H1 (cell line): ENCODE measurements at regions not wholly inside any gene's neighbourhood (a gene's known extent, or its start where the extent isn't known, plus 50 kb on each side); places are given as distances from the start of the nearest gene placed in this dataset.

ENCODE experiments used
- EZH2 ChIP-seq: fragments of 200-600 bp; sonication (generic); IDR thresholded peaks from 2 replicates; pipeline ENCODE4 v1.7.1; 2012; ENCODE audit warnings: low read depth, mild to moderate bottlenecking, moderate library complexity, low read length, inconsistent platforms; ENCODE audit not compliant: severe bottlenecking
- GABPA ChIP-seq: IDR thresholded peaks from 2 replicates; pipeline ENCODE4 v1.6.1; 2011; ENCODE audit warnings: mild to moderate bottlenecking, low read length, moderate library complexity, borderline replicate concordance; ENCODE audit not compliant: insufficient read depth
- POLR2A ChIP-seq, 2 experiments: IDR thresholded peaks; 1 replicate in 1 of 2; 2 replicates in 1 of 2; pipeline ENCODE4 v1.6.1; 2011; ENCODE audit warnings: low read depth in 2 of 2, low read length in 2 of 2, mild to moderate bottlenecking in 2 of 2; ENCODE audit errors: control extremely low read depth in 1 of 2
- POLR2AphosphoS5 ChIP-seq: IDR thresholded peaks from 2 replicates; pipeline ENCODE4 v1.6.1; 2011; ENCODE audit warnings: low read depth, low read length
- RBBP5 ChIP-seq: IDR thresholded peaks from 2 replicates; pipeline ENCODE4 v1.7.1; 2012; ENCODE audit warnings: low read depth, mild to moderate bottlenecking, inconsistent platforms, low read length, moderate library complexity, borderline replicate concordance
- RXRA ChIP-seq: IDR thresholded peaks from 2 replicates; pipeline ENCODE4 v1.6.1; 2011; ENCODE audit warnings: low read depth, mild to moderate bottlenecking, low read length, moderate library complexity; ENCODE audit not compliant: insufficient read depth
- TF ChIP-seq, protein P1 (sequence below), 3 experiments: IDR thresholded peaks; 1 replicate in 2 of 3; 2 replicates in 1 of 3; pipeline versions ENCODE4 v1.5.1 to v1.6.1; 2011; ENCODE audit warnings: low read length in 3 of 3, mild to moderate bottlenecking in 3 of 3, inconsistent platforms in 2 of 3, low read depth in 1 of 3, moderate library complexity in 1 of 3; ENCODE audit not compliant: insufficient read depth in 1 of 3; ENCODE audit errors: control extremely low read depth in 1 of 3
- TF ChIP-seq, protein P2 (sequence below): IDR thresholded peaks from 2 replicates; pipeline ENCODE4 v1.6.1; 2011; ENCODE audit warnings: low read depth, mild to moderate bottlenecking, low read length; ENCODE audit not compliant: insufficient read depth

DNA sequence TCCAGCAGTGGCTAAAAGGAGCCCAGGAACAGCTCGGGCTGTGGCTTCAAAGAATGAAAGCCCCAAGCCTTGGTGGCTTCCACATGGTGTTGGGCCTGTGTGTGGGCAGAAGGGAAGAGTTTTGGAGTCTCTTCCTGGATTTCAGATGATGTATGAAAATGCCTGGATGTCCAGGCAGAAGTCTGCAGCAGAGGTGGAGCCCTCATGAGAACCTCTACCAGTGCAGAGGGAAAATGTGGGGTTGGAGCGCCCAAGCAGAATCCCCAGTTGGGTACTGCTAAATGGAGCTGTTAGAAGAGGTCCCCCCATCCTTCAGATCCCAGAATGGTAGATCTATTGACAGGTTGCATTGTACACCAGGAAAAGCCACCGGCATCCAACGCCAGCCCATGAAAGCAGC, 412.1 kb downstream of the TDRD15 start:
- TF ChIP-seq, protein P1, sequence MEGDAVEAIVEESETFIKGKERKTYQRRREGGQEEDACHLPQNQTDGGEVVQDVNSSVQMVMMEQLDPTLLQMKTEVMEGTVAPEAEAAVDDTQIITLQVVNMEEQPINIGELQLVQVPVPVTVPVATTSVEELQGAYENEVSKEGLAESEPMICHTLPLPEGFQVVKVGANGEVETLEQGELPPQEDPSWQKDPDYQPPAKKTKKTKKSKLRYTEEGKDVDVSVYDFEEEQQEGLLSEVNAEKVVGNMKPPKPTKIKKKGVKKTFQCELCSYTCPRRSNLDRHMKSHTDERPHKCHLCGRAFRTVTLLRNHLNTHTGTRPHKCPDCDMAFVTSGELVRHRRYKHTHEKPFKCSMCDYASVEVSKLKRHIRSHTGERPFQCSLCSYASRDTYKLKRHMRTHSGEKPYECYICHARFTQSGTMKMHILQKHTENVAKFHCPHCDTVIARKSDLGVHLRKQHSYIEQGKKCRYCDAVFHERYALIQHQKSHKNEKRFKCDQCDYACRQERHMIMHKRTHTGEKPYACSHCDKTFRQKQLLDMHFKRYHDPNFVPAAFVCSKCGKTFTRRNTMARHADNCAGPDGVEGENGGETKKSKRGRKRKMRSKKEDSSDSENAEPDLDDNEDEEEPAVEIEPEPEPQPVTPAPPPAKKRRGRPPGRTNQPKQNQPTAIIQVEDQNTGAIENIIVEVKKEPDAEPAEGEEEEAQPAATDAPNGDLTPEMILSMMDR (IDR thresholded peaks at IDR 0.05; ENCODE audit: control extremely low read depth in 1 of 3, insufficient read depth in 1 of 3, low read depth in 1 of 3, low read length in 3 of 3) = no peak
- TF ChIP-seq GABPA (no peak), POLR2A (IDR thresholded peaks at IDR 0.05; ENCODE audit: control extremely low read depth in 1 of 2, low read depth in 2 of 2, low read length in 2 of 2) (no peak), RBBP5 (no peak), POLR2AphosphoS5 (no peak), RXRA (no peak), EZH2 (no peak)
- TF ChIP-seq, protein P2, sequence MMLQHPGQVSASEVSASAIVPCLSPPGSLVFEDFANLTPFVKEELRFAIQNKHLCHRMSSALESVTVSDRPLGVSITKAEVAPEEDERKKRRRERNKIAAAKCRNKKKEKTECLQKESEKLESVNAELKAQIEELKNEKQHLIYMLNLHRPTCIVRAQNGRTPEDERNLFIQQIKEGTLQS = no peak
